SK-N-SH treated with all-trans-retinoic acid at 6 μM for 48 hours (cell line): ENCODE measurements at regions not wholly inside any gene's neighbourhood (a gene's known extent, or its start where the extent isn't known, plus 50 kb on each side); places are given as distances from the start of the nearest gene placed in this dataset.

Experiments used
- ATAC-seq: fragments of 200-7000 bp; cut with Tn5 transposase; 3 replicates; pipeline ENCODE4 v1.9.1; 2020; ENCODE audit warnings: mild to moderate bottlenecking, moderate library complexity
- ARNTL ChIP-seq: fragments of 450-650 bp; formaldehyde crosslinking; IDR thresholded peaks from 2 replicates; pipeline ENCODE4 v1.5.0; 2020; ENCODE audit warnings: low read depth, mild to moderate bottlenecking, moderate library complexity, borderline replicate concordance
- BACH2 ChIP-seq: fragments of 250-450 bp; sonication (Bioruptor Pico); IDR thresholded peaks from 2 replicates; pipeline ENCODE4 v1.9.0; 2021; ENCODE audit warnings: mild to moderate bottlenecking, borderline replicate concordance
- CREB5 ChIP-seq: fragments of 250-450 bp; sonication (Bioruptor Pico); IDR thresholded peaks from 2 replicates; pipeline ENCODE4 v1.5.1; 2020; ENCODE audit warnings: low read depth, mild to moderate bottlenecking, moderate library complexity
- CSDC2 ChIP-seq: fragments of 250-450 bp; sonication (Bioruptor Pico); IDR thresholded peaks from 2 replicates; pipeline ENCODE4 v1.5.0; 2020; ENCODE audit warnings: mild to moderate bottlenecking, moderate library complexity
- CSRNP3 ChIP-seq: fragments of 250-450 bp; sonication (Bioruptor Pico); IDR thresholded peaks from 2 replicates; pipeline ENCODE4 v1.5.1; 2021; ENCODE audit warnings: mild to moderate bottlenecking, moderate library complexity
- ESRRG ChIP-seq: fragments of 250-450 bp; sonication (Bioruptor Pico); IDR thresholded peaks from 2 replicates; pipeline ENCODE4 v1.6.1; 2021; ENCODE audit warnings: mild to moderate bottlenecking
- GLIS3 ChIP-seq: fragments of 250-450 bp; sonication (Bioruptor Pico); IDR thresholded peaks from 2 replicates; pipeline ENCODE4 v1.5.0; 2020; ENCODE audit warnings: mild to moderate bottlenecking, moderate library complexity
- ISL1 ChIP-seq: fragments of 250-450 bp; sonication (Bioruptor Pico); IDR thresholded peaks from 2 replicates; pipeline ENCODE4 v2.1.2; 2022; ENCODE audit warnings: mild to moderate bottlenecking, moderate library complexity
- OSR1 ChIP-seq: fragments of 250-450 bp; sonication (Bioruptor Pico); IDR thresholded peaks from 2 replicates; pipeline ENCODE4 v1.8.0; 2022; ENCODE audit warnings: moderate library complexity, mild to moderate bottlenecking, inconsistent platforms
- POU6F1 ChIP-seq: fragments of 250-450 bp; sonication (Bioruptor Pico); IDR thresholded peaks from 2 replicates; pipeline ENCODE4 v1.8.0; 2021; ENCODE audit warnings: low read depth, mild to moderate bottlenecking, moderate library complexity, borderline replicate concordance
- PPARA ChIP-seq: fragments of 250-450 bp; sonication (Bioruptor Pico); IDR thresholded peaks from 2 replicates; pipeline ENCODE4 v1.5.0; 2020; ENCODE audit warnings: mild to moderate bottlenecking, borderline replicate concordance
- RARB ChIP-seq: fragments of 250-450 bp; sonication (Bioruptor Pico); IDR thresholded peaks from 2 replicates; pipeline ENCODE4 v1.8.0; 2021; ENCODE audit warnings: mild to moderate bottlenecking, moderate library complexity
- SNAI2 ChIP-seq: fragments of 250-450 bp; sonication (Bioruptor Pico); IDR thresholded peaks from 2 replicates; pipeline ENCODE4 v1.5.0; 2020; ENCODE audit warnings: mild to moderate bottlenecking, moderate library complexity
- TCF4 ChIP-seq: fragments of 250-450 bp; sonication (Bioruptor Pico); IDR thresholded peaks from 2 replicates; pipeline ENCODE4 v1.8.0; 2021; ENCODE audit warnings: mild to moderate bottlenecking, moderate library complexity, borderline replicate concordance
- TOX ChIP-seq: fragments of 250-450 bp; sonication (Bioruptor Pico); IDR thresholded peaks from 2 replicates; pipeline ENCODE4 v1.8.0; 2021; ENCODE audit warnings: mild to moderate bottlenecking, moderate library complexity, borderline replicate concordance
- ZC3H10 ChIP-seq: fragments of 250-450 bp; sonication (Bioruptor Pico); IDR thresholded peaks from 2 replicates; pipeline ENCODE4 v1.5.1; 2021; ENCODE audit warnings: mild to moderate bottlenecking, moderate library complexity
- ZFP3 ChIP-seq: fragments of 250-450 bp; sonication (Bioruptor Pico); IDR thresholded peaks from 2 replicates; pipeline ENCODE4 v1.5.0; 2020; ENCODE audit warnings: mild to moderate bottlenecking, moderate library complexity
- ZFP30 ChIP-seq: fragments of 450-650 bp; formaldehyde crosslinking; IDR thresholded peaks from 2 replicates; pipeline ENCODE4 v1.5.0; 2022; ENCODE audit warnings: mild to moderate bottlenecking, moderate library complexity
- ZNF565 ChIP-seq: fragments of 450-650 bp; formaldehyde crosslinking; conservative IDR thresholded peaks from 2 replicates; pipeline ENCODE4 v1.5.0; 2020; ENCODE audit warnings: low read depth, mild to moderate bottlenecking, moderate library complexity
- ZNF70 ChIP-seq: fragments of 450-650 bp; formaldehyde crosslinking; IDR thresholded peaks from 2 replicates; pipeline ENCODE4 v1.5.0; 2020; ENCODE audit warnings: mild to moderate bottlenecking, moderate library complexity
- ZNF8 ChIP-seq: fragments of 450-650 bp; formaldehyde crosslinking; IDR thresholded peaks from 2 replicates; pipeline ENCODE4 v1.5.0; 2020; ENCODE audit warnings: mild to moderate bottlenecking, moderate library complexity
- TF ChIP-seq, protein P1 (sequence below): fragments of 250-450 bp; sonication (Bioruptor Pico); IDR thresholded peaks from 2 replicates; pipeline ENCODE4 v1.8.0; 2020; ENCODE audit warnings: mild to moderate bottlenecking, moderate library complexity, borderline replicate concordance

DNA sequence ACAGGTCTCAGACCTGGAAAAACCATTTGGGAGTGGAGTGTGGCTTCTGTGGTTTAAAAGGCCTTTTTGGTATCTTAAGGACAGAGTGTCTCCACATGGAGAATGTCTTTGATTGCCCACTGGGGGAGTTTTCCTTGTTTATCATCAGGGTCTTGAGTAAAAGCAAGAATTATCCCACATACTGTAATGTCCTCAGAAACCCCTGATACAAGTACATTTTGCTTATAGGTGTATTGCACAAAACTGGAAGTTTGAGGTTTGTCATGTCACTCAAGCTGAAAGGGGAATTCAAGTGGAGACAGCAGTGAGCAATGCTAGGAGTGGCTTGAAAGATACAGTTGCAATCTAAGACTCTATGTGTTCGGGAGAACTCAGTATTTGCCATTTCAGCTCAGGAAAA, 62.7 kb upstream of the GRAMD2B start:
- no peak for ATAC-seq

DNA sequence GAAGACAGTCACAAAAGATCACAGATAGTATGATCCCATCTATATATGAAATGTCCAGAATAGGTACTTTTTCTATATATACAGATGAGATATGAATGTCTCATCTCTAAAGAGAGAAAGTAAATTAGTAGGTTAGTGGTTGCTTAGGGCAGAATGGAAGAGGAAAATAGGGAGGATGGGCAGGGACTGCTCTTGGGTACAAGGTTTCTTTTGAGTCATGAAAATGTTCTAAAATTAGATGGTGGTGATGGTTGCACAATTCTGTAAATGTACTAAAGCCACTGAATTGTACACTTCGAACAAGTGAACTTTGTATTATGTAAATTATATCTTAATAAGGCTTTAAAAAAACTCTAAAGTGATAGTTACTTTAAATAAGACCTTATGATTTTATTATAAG, 59.6 kb upstream of the GRAMD2B start:
- ATAC-seq, result no peak
- TF ChIP-seq ZNF70, result no peak
- TF ChIP-seq ZC3H10 (CRISPR knock-in tag), result no peak
- no peak for TF ChIP-seq ZFP3 (CRISPR knock-in tag)
- TF ChIP-seq ZNF8, result no peak
- no peak for TF ChIP-seq CSDC2 (CRISPR knock-in tag)
- TF ChIP-seq ZNF565 (CRISPR knock-in tag), result no peak
- no peak for TF ChIP-seq TOX
- no peak for TF ChIP-seq ESRRG (CRISPR knock-in tag)
- TF ChIP-seq ARNTL (CRISPR knock-in tag), result no peak
- TF ChIP-seq, all 23 proteins: peak for 0

More for the DNA sequence above, 62.7 kb upstream of the GRAMD2B start:
- TF ChIP-seq TOX, result no peak
- TF ChIP-seq, all 23 proteins: peak for 0

- no peak for TF ChIP-seq POU6F1 (CRISPR knock-in tag)
- TF ChIP-seq ZFP3 (CRISPR knock-in tag), result no peak
- no peak for TF ChIP-seq ZC3H10 (CRISPR knock-in tag)
- TF ChIP-seq CSRNP3 (CRISPR knock-in tag), result no peak
- TF ChIP-seq SNAI2, result no peak
- TF ChIP-seq ARNTL (CRISPR knock-in tag), result no peak
- TF ChIP-seq ZNF70, result no peak
- TF ChIP-seq ZNF8, result no peak
- TF ChIP-seq CREB5 (CRISPR knock-in tag), result no peak
- TF ChIP-seq OSR1 (CRISPR knock-in tag), result no peak
- TF ChIP-seq, protein P1, sequence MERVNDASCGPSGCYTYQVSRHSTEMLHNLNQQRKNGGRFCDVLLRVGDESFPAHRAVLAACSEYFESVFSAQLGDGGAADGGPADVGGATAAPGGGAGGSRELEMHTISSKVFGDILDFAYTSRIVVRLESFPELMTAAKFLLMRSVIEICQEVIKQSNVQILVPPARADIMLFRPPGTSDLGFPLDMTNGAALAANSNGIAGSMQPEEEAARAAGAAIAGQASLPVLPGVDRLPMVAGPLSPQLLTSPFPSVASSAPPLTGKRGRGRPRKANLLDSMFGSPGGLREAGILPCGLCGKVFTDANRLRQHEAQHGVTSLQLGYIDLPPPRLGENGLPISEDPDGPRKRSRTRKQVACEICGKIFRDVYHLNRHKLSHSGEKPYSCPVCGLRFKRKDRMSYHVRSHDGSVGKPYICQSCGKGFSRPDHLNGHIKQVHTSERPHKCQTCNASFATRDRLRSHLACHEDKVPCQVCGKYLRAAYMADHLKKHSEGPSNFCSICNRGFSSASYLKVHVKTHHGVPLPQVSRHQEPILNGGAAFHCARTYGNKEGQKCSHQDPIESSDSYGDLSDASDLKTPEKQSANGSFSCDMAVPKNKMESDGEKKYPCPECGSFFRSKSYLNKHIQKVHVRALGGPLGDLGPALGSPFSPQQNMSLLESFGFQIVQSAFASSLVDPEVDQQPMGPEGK, result no peak
- TF ChIP-seq TOX, result no peak
- no peak for TF ChIP-seq ESRRG (CRISPR knock-in tag)
- no peak for TF ChIP-seq CSDC2 (CRISPR knock-in tag)
- no peak for TF ChIP-seq PPARA
- TF ChIP-seq ISL1, result no peak
- no peak for ATAC-seq
Measured at GRCh38 chr5:126364206-126364902, 58.9 kb upstream of the GRAMD2B start.

- ATAC-seq, result no peak
- TF ChIP-seq PPARA, result no peak
- TF ChIP-seq RARB (CRISPR knock-in tag), result no peak
- TF ChIP-seq BACH2, result no peak
- no peak for TF ChIP-seq SNAI2
- TF ChIP-seq, protein P1, result no peak
- TF ChIP-seq OSR1 (CRISPR knock-in tag), result no peak
- TF ChIP-seq ISL1, result no peak
- no peak for TF ChIP-seq TCF4 (CRISPR knock-in tag)
- no peak for TF ChIP-seq GLIS3 (CRISPR knock-in tag)
- no peak for TF ChIP-seq CREB5 (CRISPR knock-in tag)
- no peak for TF ChIP-seq ZNF565 (CRISPR knock-in tag)
- TF ChIP-seq CSDC2 (CRISPR knock-in tag), result no peak
- TF ChIP-seq ZC3H10 (CRISPR knock-in tag), result no peak
- TF ChIP-seq ZFP3 (CRISPR knock-in tag), result no peak
- no peak for TF ChIP-seq ZNF8
- TF ChIP-seq ZFP30 (CRISPR knock-in tag), result no peak
- no peak for TF ChIP-seq POU6F1 (CRISPR knock-in tag)
- TF ChIP-seq ZNF70, result no peak
Measured at GRCh38 chr5:126365446-126366198, 57.6 kb upstream of the GRAMD2B start.
